Amygdala (tissue), 56 donors: ENCODE measurements at regions not wholly inside any gene's neighbourhood (a gene's known extent, or its start where the extent isn't known, plus 50 kb on each side); places are given as distances from the start of the nearest gene placed in this dataset.

Source experiments
- DNase-seq, 56 donors: peaks; one replicate each; lab custom pipeline; 2025; lab: John Stamatoyannopoulos, UW

DNA sequence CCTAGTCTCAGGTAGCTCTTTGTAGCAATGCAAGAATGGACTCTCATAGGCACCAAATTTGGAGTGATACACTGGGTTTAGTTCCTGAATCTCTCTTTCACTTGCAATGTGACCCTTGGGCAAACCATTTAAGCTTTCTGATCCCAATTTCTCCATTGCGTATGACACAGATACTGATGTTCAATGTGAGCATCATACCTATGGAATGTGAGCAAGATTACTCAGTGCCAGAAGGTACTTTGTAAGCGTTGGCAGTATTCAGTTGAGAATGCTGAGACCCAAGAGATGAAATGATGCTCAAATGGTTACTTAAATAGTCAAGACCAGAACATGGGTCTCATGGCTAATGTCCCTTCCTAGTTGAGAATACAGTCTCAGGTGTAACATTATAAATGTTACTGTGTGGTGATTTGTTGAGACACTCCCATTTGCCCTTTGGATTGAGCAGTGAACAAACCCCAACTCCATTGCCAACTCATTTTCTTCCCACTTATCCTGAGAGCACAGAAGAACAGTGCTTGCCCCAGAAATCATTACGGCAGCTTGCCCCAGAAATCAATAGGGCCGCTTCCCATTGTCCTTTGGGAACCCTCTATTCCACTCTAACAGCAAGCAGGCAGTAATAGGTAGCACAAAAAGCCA, 134.1 kb downstream of the SOX9 start:
- DNase-seq: no peak

DNA sequence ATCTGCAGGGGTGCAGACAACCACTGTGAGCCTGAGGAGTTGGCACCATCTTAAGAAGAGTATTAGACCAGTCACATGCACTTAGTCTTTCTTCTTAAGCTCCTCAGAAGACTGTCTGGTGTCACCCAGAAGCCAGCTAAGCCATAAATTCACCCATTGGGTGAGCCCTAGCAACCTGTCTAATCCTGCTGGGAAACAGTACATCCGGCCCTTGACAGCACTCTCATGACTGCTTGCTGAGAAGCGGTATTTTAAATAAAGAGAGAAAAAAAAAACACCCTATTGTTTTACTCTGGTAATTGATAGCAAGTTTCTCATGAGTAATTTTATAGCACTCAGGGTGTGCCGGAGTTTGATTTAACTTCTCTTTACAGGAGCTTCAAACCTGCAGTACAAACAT, 134.7 kb downstream of the SOX9 start:
- DNase-seq: no peak

DNA sequence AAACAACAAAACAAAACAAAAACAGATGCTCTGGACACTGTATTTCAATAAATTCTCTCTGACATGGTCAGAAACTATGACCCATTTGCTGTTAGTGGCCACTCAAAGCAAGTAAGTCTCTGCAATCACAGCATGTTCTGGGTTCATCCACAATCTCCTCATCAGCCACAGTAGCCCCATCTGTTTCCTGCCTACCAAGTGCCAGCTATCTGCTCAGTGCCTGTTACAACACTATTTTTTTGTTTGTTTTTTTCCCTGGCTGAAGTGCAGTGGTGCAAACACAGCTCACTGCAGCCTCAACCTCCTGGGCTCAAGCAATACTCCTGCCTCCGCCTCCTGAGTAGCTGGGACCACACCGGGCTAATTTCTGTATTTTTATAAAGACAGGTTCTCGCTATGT, 137.9 kb downstream of the SOX9 start:
- DNase-seq: no peak

DNA sequence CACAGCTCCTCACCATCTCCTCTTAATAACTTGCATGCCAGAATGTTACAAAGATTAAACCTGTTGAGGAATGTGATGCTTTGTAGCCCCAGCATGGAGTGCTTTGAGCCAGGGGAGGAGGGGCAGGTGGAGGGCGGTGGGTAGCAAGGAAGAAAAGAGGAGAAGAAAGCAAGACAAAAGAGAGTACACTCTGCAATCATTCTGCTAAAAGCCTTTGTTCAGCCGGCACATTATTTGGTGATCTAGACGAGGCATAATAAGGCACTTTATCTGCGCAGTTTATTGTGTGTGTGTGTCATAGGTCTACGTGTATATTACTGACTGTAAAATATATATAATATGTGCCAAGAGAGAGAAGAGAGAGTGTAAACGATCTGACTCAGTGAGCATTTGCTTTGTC, 139.1 kb downstream of the SOX9 start:
- DNase-seq: no peak

DNA sequence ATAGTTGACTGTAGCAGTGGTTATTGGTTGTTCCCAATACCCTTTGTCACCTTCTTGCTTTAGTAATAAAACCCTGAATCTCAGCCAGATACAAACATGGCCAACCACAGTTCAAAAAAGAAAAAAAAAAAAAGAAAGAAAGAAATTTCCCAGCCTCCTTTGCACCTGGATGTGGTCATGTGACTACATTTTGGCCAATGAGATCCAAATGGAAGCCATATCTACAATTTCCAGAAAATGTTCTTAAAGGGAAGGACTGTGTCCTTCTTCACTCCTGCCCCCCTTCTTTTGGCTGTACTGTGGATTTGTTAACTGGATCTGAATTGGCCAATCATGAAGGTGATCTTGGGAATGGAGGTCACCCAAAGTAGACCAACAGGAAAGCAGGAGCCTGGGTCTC, 141.9 kb downstream of the SOX9 start:
- DNase-seq: no peak

DNA sequence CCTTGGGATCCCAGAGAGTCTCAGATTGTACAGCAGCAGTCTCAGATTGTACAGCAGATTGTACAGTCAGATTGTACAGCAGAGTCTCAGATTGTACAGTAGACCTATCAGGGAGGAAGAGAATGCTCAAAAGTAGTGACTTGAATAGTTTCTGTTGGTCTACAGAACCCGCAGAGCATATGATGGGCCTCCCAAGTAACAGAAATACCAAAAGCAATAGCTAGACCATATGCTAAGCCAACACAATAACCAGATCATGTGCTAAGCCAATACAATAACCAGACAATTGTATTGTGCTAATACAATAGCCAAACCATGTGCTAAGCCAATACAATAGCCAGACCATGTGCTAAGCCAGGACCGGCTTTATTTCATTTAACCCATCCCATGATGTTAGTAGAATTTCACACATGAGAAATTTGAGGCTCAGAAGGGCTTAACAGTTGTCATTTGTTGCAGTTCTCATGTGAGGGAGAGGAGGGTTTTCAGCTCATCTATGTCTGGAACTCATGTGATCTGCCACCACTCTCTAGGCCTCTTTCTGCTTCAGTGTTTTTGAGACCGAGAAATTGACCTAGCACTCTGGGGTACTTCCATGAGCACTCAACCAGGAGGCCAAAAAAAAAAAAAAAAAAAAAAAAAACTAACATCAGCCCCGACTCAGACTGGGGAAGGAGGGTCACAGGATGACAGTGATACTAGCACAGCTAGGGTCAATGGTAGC, 144.0 kb downstream of the SOX9 start:
- no peak for DNase-seq

DNA sequence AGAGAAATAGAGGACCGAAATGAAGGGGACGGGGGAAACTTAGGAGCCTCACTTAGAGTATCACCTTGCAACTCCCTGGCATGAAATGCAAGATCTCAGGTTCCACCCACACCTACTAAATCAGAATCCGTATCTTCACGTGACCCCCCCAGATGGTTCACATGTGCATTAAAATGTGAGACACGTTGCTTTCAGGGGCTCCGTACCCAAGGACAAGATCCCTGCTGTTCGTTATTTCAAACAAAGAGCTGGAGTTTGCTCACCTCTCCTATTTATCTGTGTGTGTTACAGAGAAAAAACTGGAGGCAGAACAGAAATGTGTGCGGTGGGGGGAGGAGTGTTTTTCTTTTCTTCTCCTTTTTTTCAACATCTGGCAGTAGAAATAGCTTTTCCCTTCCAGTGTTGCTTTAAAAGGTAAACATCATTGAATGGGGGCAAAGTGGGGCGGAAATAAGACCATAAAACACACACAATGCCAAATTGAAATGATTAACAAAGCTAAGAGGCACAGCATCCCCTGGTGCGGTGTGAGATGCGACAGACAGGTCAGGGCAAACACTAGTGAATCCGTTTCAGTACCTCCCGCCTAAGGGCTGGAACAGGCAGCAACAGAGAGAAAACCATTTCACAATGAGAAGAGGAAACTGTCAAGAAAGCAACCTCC, 145.4 kb downstream of the SOX9 start:
- DNase-seq: no peak

DNA sequence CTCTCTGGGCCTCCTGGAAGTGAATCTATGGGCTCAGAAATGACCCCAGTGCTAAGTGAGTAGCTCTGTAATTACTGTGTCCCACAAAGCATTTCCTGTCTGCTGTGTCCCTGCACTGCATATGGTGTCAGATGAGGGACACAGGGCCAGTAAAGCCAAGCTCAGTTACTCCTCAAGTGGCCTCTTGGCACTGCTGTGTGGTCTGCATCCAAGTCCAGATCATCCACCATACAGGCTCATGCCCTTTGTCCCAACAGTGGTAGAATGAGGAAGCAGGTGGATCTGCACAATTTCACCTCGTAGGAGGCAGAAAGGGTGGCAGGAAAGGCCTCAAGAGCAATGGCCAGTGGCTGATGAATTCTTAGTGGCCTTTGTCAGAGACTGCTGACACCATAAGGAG, 146.8 kb downstream of the SOX9 start:
- no peak for DNase-seq

DNA sequence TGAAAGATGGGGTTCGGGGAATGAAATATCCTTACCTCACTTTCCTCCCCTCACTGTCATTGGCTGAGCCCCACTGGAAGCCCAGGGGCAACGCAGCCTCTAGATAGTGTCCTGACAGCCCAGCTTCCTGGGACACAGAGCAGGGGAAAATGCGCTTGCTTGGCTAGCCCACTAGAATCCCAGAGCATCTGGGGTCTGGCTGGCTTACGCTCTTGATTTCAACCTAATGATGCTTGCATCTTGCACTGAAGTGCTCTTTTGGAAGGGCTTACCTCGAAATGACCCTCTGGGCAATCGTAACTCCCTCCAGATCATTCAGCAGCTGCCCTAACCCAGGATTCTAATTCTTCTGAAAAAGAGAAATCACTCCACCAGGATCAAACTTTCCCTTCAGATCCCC, 147.6 kb downstream of the SOX9 start:
- DNase-seq: no peak

DNA sequence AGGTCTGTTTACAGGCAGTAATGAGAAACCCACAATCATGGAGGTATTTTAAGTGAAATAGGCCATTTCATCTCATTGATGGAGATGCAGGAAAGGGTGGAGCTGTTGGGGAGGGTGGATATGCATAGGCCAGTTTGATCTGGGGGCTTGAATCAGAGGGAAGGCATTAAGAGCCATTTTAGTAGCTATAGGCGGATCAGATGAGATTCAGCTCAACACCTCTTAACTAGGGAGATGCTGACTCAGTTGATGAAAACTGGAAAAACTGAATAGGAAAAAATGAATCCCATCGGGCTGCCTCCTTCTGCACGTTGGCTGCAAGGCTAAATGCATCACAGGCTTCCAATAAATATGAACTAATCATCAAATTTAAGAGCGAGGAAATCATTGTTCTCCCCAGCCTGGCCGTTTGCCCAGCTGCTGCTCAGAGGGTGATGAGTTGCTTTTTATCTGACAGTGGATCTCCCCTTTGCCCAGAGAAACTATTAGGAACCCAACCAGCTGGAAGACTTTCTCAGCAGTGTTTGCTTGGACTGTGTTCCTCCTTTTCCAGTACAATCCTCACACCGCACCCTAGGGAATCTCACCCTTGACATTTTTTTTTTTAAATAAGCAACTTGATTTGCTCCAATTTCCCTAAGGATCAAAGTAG, 149.6 kb downstream of the SOX9 start:
- DNase-seq: peak in 4 of 56 donors; percentile 3 to 18 (median 10)

DNA sequence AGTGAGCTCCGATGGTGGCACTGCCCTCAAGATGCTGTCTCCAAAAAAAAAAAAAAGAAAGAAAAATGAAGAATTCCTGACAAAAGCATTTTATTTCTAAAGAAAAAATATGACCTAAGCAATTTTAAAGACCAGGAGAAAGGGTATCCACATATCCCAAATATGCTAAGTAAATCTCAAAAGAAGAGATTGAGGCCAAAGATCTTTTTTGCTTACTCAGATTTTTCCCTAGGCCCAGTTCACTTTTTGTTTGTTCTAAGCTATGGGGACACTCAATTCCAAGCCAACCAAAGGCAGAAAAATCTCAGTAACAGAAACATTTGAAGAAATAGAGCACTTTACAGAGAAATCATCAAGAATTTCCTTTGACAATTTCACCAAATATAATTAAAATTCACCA, 150.8 kb downstream of the SOX9 start:
- DNase-seq: no peak

DNA sequence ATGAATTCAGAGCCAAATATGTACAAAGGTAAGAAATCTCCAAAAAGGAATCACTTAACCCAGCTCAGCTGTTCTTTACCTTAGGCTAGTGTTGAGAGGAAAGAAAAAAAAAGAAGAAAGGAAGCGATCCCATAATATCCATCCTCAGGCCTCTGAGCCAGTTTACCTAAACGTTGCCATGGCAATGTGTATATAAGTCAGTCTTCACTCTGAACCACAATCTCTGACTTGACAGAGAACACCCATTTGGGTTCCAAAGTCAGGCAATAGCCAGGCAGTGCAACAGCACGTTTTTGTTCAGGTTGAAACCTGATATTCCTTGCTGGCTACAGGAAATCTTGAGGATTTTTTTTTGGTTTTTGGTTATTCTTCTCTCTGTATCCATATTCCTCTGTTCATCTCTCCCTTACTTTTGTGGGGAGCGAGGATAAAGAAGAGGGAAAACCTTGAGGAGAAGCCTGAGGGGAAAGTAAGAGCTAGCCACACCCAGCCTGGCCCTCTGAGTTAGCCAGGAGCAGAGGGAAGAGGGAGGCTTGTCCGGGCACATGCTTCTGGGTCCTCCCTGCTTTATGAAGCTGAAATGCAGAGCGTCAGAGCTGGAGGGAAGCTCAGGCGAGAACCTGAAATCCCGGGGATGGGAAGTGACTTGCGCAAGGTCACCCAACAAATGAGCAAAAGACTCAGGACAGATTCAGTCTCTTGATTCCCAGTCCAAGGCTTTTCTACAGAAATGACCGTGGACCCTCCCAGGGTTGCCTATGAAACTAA, 152.7 kb downstream of the SOX9 start:
- no peak for DNase-seq

DNA sequence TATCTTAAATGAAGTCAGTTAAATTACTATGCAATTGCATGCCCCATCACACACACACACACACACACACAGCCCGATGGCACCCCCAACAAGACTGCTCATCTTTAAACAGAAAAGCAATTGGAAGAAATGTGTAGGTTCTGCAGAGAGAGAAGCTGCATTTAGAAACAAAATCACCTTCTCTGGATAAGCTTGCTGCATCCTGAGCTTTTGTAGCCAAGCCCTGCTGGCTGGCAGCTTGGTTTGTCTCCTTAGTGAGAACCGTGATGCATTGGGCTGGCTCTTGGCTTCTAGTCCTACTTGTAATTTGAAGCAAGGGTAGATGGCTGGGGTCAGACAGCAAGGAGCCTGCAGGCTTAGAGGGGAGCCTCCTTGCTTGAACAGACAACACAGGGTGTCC, 153.8 kb downstream of the SOX9 start:
- peak in 1 of 56 donors; percentile 3 for DNase-seq

DNA sequence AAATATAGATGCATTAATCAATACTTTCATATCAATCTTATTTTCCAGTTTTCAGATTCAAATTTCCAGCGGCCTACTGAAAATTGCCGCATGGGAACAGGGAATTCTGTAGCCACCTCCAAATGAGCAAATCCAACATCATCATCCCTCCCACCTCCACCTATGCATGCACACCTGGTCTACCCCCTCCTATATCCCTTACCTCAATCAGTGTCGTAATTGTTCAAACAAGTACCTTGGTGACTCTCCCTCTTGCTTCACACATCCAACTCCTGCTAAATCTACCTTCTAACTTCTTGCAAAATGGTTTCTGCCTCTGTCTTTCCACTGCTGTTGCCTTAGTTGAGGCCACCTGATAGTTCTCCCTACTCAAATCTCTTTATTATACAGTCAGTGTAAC, 160.1 kb downstream of the SOX9 start:
- no peak for DNase-seq

DNA sequence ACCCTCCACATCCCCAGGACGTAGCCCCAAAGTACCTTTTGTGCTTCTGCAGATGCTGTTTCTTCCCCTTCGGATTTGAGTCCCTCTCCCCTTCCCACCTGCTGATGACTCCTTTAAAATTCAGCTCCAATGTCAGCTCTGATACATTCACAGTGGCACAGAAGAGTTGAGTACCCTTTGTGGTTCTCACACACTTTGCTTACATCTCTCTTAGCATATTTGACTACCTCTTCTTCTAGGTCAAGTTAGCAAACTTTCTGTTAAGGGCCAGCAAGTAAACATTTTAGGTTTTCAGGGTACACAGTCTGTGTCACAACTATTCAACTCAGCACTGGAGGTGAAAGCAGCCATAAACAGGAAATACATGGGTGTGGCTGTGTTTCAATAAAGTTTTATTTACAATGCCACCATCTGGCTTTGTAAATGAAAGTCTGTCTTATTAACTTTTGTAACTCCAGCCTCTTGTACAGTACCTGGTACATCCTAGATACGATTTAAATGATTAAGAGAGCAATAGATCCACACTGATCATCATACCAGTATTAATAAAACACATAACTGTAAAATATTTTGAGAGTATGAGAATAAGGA, 161.7 kb downstream of the SOX9 start:
- no peak for DNase-seq

DNA sequence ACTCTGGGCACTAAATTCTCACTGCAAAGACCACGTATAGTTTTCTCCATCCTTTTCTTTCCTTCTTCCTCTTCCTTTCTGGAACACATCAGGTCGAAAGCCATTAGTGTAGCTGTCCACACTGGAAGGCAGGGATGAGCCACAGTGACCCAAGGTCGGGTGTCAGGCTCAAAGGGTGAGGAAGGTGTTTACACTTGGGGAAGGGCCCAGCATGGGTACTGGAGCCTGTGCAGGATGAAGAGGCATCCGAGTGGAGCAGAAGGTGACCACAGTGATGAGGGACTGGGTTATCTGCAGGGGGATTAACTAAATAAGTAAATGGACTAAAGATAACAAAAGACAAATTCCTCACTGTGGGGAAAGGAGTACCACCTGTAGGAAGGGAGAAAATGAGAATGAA, 164.0 kb downstream of the SOX9 start:
- DNase-seq: no peak

DNA sequence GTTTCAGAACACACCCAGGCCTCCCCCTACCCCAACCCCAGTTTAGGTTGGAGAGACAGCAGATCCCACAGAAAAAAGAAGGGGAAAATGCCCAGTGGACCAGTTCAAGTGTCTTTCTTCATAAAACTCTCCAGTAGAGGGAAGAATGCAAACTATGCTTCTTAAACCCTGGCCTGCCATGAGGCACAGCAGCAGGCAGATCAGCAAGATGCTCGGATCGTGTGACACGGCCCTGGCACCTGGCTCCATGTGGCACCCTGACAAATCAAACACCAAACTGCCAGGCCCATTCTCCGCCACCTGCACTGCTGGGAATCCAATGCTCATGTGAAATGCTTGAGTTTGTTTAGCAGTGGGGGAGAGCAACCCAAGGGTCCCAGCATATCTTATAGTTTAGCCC, 166.8 kb downstream of the SOX9 start:
- DNase-seq: no peak

DNA sequence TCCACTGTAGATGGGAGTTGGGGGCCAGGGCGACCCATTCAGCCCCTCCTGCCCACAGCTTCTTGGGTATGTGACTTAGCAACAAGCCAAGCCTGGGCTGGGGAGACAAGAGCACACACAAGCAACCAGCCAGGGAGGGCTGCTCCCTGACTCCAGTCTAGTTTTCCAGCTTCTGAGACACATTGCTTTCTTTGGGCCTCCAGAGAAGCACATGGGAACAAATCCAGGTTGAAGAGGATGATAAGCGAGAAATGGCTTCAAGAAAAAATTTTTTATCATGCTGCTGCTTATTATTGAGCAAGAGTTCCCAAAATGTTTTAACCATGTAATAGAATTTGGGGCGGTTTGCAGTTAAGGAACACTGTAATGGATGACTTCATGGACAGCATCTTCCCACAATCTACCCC, 173.7 kb downstream of the SOX9 start:
- no peak for DNase-seq

DNA sequence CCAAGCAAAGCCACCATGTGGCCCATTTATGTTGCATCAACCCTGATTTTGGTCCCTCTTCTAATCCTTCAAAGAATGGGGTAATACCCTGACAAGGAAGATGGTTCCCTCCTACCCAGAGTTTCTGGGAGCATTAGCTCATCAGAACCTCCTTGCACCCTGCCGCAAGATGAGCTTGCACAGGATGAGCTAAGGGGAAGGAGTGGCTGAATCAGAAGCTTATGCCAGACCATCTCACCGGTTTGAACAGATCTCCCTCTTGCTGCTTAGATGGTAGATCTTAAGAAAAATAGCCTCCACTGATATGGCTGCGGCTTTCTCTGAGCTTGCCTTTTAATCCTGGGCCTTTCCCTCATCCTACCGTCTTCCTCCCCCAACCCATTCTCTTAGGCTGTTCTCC, 175.1 kb downstream of the SOX9 start:
- DNase-seq: no peak

DNA sequence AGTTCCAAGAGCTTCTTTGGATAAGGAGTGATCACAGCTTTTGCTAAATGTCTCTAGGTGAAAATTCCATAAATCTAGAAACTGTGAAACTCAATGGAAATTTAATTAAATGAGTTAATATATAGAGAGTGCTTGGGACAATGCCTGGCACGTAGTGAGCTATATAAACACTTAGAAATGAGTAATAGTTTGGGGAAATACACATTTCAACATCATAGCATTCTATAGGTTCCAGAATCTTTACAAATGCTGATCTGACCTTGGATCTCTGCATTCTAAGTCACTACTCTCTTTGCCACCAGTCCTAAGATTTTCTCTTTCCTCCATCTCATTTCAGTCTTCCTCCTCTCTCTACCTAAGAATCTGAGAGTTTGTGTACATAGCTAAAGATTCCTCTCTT, 175.6 kb downstream of the SOX9 start:
- DNase-seq: no peak
